HPDE6-E6E7 (cell line): ENCODE measurements at regions not wholly inside any gene's neighbourhood (a gene's known extent, or its start where the extent isn't known, plus 50 kb on each side); places are given as distances from the start of the nearest gene placed in this dataset.

ENCODE experiments used
- DNase-seq: peaks from one replicate; pipeline ENCODE4 v3.0.0; 2011; ENCODE audit warnings: missing footprints; ENCODE audit errors: extremely low spot score

GRCh38 chr1:38464071-38464661 lies 395.4 kb downstream of the RRAGC start:
- DNase-seq: no peak

GRCh38 chr1:38463074-38463473 lies 396.5 kb downstream of the RRAGC start:
- no peak for DNase-seq

GRCh38 chr1:38456531-38456876 lies 403.1 kb downstream of the RRAGC start:
- DNase-seq: no peak

- DNase-seq: no peak
These were observed 403.6 kb downstream of the RRAGC start for GRCh38 chr1:38455829-38456530.

- no peak for DNase-seq
These were observed 404.7 kb downstream of the RRAGC start for GRCh38 chr1:38454749-38455441.

- no peak for DNase-seq
These were observed 405.3 kb downstream of the RRAGC start for GRCh38 chr1:38454236-38454635.

GRCh38 chr1:38452246-38452645 lies 405.7 kb upstream of the POU3F1 start:
- DNase-seq: no peak

- no peak for DNase-seq
These were observed 405.0 kb upstream of the POU3F1 start for GRCh38 chr1:38451541-38451993.

- DNase-seq: no peak
These were observed 402.3 kb upstream of the POU3F1 start for GRCh38 chr1:38448893-38449292.

- no peak for DNase-seq
These were observed 400.3 kb upstream of the POU3F1 start for GRCh38 chr1:38446936-38447335.

GRCh38 chr1:38444770-38445442 lies 398.3 kb upstream of the POU3F1 start:
- no peak for DNase-seq

- no peak for DNase-seq
These were observed 397.7 kb upstream of the POU3F1 start for GRCh38 chr1:38444311-38444710.

GRCh38 chr1:38440402-38440801 lies 393.8 kb upstream of the POU3F1 start:
- no peak for DNase-seq

- DNase-seq: no peak
These were observed 390.2 kb upstream of the POU3F1 start for GRCh38 chr1:38436749-38437148.

- no peak for DNase-seq
These were observed 389.4 kb upstream of the POU3F1 start for GRCh38 chr1:38436006-38436405.

GRCh38 chr1:38433084-38433722 lies 386.6 kb upstream of the POU3F1 start:
- no peak for DNase-seq

- no peak for DNase-seq
These were observed 385.2 kb upstream of the POU3F1 start for GRCh38 chr1:38431535-38432376.

- DNase-seq: no peak
These were observed 384.4 kb upstream of the POU3F1 start for GRCh38 chr1:38430949-38431348.

GRCh38 chr1:38424677-38425076 lies 378.1 kb upstream of the POU3F1 start:
- no peak for DNase-seq

GRCh38 chr1:38420666-38421065 lies 374.1 kb upstream of the POU3F1 start:
- DNase-seq: no peak
